Activated T-cell treated with anti-CD3 and anti-CD28 coated beads, Interleukin-2, amount 50 U/mL, for 72 hours (primary cell): ENCODE measurements at regions not wholly inside any gene's neighbourhood (a gene's known extent, or its start where the extent isn't known, plus 50 kb on each side); places are given as distances from the start of the nearest gene placed in this dataset.
"Not testable (repeated sequence)": the region's sequence is repeated elsewhere in the genome, so short reads cannot be mapped to it uniquely, and the experiment has no call there.

Source experiments
- ATAC-seq, 2 donors: fragments of 150-1000 bp; cut with Tn5 transposase; replicated peaks in 1 of 2; 2 replicates each; pipeline ENCODE4 v1.10.0; 2021; ENCODE audit warnings: moderate library complexity in 2 of 2, mild to moderate bottlenecking in 1 of 2
- DNase-seq, 2 donors: peaks; one replicate each; pipeline ENCODE4 v3.0.0; 2021 to 2022; ENCODE audit warnings: mixed read lengths in 1 of 2
- H3K27ac Mint-ChIP-seq: one replicate; pipeline ENCODE4 v1.8.0; 2022; ENCODE audit warnings: mild to moderate bottlenecking, moderate library complexity, mixed read lengths
- H3K27me3 Mint-ChIP-seq: one replicate; pipeline ENCODE4 v1.8.0; 2022; ENCODE audit warnings: low read depth, mixed read lengths
- H3K36me3 Mint-ChIP-seq, 2 donors: one replicate each; pipeline ENCODE4 v1.8.0; 2022; ENCODE audit warnings: mixed read lengths in 2 of 2, mild to moderate bottlenecking in 1 of 2; ENCODE audit not compliant: insufficient read depth in 2 of 2
- H3K4me1 Mint-ChIP-seq: one replicate; pipeline ENCODE4 v1.8.0; 2022; ENCODE audit warnings: low read depth, mixed read lengths
- H3K4me3 Mint-ChIP-seq, 2 donors: one replicate each; pipeline ENCODE4 v1.8.0; 2022; ENCODE audit warnings: mild to moderate bottlenecking in 2 of 2, mixed read lengths in 2 of 2, moderate library complexity in 2 of 2
- H3K9me3 Mint-ChIP-seq, 2 donors: one replicate each; pipeline ENCODE4 v1.8.0; 2022; ENCODE audit warnings: mixed read lengths in 2 of 2

DNA sequence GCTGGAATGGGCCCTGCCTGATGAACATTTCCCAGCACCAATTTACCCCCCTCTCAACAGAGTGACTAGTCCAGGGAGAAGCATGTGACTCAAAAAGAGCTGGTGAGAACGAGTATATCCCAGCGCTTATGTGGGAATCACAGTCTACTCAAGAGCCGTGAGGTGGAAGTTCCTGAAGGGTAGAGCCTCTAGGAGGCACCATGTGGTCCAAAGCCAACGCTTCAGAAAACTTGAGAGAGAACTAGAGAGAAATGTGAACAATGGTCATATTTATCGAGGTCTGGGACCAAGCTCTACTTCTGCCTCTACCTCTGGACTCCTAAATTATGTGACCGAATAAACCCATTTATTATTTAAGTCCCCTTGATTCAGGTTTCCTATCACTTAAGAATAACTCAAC is 111.0 kb upstream of the RAP2B start:
- H3K27me3 Mint-ChIP-seq = no peaks in the 10 kb centered on the region
- H3K36me3 Mint-ChIP-seq = no peaks in the 10 kb centered on the region
- H3K4me1 Mint-ChIP-seq = no peaks in the 10 kb centered on the region
- H3K9me3 Mint-ChIP-seq = no peaks in the 10 kb centered on the region
- H3K27ac Mint-ChIP-seq = no peak overlapping the region
- no peak for ATAC-seq
- H3K4me3 Mint-ChIP-seq = no peak overlapping the region
- no peak for DNase-seq

DNA sequence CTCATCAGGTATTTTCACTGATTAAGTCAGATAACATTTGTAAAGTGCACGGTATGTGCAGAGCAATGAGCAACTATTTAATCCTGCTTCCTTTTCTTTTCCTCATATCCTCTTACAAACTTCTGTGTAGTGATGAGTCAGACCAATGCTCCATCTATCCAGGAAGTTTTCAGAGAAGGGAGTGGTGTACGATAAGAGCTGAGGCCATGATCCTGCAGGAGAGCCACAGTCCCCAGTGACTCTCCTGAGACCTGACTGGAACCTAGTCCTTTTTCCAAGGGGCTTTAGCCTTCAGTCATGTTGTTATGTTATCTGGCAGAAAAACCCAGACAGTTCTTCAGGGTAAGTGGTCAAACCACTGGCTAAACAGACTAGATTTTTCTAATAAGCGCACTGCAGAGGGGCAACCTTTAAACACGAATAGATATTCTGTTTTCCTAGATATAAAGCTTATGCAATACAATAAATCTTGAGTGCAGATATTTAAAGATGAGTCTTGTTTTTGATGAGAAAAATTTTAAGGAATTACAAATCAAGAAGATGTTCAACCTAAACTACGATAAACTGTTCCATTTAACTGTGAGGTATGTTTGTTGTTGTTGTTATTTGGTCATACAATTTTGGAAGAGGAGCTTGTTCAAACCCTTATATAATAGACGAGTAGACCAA is 110.5 kb upstream of the RAP2B start:
- Mint-ChIP-seq H3K27ac (no peak overlapping the region), H3K9me3 (no peaks in the 10 kb centered on the region), H3K4me1 (no peaks in the 10 kb centered on the region), H3K4me3 (no peak overlapping the region), H3K27me3 (no peaks in the 10 kb centered on the region), H3K36me3 (no peaks in the 10 kb centered on the region)
- no peak for DNase-seq
- ATAC-seq = no peak

DNA sequence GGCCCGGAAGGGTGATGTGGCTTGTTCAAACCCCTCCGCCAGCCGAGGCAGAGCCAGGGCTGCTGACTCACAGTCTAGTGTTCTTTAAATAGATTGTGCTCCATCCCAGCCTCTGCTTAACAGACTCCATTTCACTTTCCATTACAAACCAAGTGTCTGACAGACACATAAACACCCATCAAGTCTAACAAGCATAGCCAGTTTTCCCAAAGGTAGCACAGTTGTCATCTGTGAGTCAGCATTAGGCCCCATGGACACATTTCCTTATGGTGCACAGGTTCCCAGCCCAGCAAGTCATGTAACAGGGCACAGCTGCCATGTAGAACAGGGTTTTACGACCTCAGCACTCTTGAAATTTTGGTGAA is 109.9 kb upstream of the RAP2B start:
- no peak for DNase-seq
- Mint-ChIP-seq H3K4me1 (no peaks in the 10 kb centered on the region), H3K27me3 (no peaks in the 10 kb centered on the region), H3K36me3 (no peaks in the 10 kb centered on the region), H3K27ac (no peak overlapping the region), H3K4me3 (no peak overlapping the region), H3K9me3 (no peaks in the 10 kb centered on the region)
- ATAC-seq = no peak

DNA sequence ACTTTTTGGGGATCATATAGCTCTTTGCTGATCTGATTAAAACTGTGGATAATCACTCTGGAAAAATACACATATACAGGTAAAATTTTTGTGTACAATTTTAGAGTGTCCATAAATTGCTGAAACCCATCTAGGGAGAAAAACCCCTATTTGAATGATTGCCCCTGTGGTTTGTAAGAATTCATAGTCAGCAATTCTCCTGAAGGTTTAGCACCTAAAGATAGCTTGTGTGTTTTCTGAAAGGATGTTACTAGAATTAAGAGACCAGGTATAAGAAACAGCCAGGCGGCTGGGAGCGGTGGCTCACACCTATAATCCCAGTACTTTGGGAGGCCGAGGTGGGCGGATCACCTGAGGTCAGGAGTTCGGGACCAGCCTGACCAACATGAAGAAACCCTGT is 106.8 kb upstream of the RAP2B start:
- Mint-ChIP-seq H3K36me3 (no peaks in the 10 kb centered on the region), H3K27ac (no peak overlapping the region), H3K4me1 (no peaks in the 10 kb centered on the region), H3K27me3 (no peaks in the 10 kb centered on the region), H3K4me3 (no peak overlapping the region), H3K9me3 (no peaks in the 10 kb centered on the region)
- DNase-seq = no peak
- no peak for ATAC-seq

DNA sequence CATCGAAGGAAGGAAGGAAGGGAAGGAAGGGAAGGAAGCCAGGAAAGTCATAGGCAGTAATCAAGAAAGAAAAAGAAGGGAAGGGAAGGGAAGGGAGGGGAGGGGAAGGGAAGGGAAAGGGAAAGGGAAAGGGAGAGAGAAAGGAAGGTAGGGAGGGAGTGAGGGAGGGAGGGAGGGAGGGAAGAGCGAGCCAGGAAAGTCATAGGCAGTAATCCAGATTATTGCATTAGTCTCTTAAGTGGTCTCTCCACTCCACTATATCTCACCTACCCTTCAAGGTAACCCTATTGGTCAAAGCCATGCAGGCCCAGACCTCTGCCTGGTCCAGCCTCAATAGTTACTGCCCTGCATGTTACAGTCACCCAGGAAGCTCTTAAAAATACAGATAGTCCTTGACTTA is 106.2 kb upstream of the RAP2B start:
- Mint-ChIP-seq H3K4me3 (no peak overlapping the region), H3K4me1 (no peaks in the 10 kb centered on the region), H3K27me3 (no peaks in the 10 kb centered on the region), H3K36me3 (no peaks in the 10 kb centered on the region), H3K27ac (no peak overlapping the region), H3K9me3 (no peaks in the 10 kb centered on the region)
- ATAC-seq (no peak), DNase-seq (no peak)

DNA sequence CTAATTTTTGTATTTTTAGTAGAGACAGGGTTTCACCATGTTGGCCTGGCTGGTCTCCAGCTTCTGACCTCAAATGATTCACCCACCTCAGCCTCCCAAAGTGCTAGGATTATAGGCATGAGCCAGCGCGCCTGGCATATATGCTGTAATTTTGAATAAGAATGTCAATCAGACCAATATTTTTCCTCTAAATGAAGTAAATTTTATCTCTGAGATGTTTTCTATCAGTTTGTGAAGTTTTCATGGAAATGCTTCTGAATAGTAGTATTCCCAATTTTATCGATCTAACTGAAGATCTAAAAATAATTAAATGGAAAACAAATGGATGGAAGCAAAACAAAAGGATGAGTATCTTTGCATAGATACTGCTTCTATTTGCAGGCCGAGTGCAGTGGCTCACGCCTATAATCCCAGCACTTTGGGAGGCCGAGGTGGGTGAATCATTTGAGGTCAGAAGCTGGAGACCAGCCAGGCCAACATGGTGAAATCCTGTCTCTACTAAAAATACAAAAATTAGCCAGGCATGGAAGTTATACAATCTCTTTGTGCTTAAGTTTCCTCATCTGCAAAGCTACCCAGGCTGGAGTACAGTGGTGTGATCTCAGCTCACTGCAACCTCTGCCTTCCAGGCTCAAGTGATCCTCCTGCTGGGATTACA is 103.9 kb upstream of the RAP2B start:
- not testable (repeated sequence) for H3K36me3 Mint-ChIP-seq, H3K4me1 Mint-ChIP-seq, ATAC-seq, H3K9me3 Mint-ChIP-seq, H3K27me3 Mint-ChIP-seq, DNase-seq, H3K4me3 Mint-ChIP-seq, H3K27ac Mint-ChIP-seq

DNA sequence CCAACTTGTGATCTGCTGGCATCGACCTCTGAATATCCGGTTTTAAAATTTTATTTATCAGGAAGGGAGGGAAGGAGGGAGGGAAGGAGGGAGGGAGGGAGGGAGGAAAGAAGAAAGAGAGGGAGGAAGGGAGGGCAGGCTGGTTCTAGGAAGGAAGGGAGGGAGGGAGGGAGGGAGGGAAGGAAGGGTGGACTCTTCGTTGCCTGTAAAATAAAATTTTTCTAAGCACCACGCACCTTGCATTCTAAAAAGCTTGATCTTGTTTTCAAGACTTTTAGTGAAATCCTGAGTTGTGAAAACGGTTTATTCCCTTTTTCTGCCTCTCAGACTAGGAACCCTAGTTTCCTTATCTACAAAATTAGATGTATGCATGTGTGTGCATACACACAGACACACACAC is 101.7 kb upstream of the RAP2B start:
- DNase-seq = no peak
- Mint-ChIP-seq H3K36me3 (no peaks in the 10 kb centered on the region), H3K27ac (no peak overlapping the region), H3K4me1 (no peaks in the 10 kb centered on the region), H3K9me3 (no peaks in the 10 kb centered on the region), H3K27me3 (no peaks in the 10 kb centered on the region), H3K4me3 (no peak overlapping the region)
- ATAC-seq = no peak

DNA sequence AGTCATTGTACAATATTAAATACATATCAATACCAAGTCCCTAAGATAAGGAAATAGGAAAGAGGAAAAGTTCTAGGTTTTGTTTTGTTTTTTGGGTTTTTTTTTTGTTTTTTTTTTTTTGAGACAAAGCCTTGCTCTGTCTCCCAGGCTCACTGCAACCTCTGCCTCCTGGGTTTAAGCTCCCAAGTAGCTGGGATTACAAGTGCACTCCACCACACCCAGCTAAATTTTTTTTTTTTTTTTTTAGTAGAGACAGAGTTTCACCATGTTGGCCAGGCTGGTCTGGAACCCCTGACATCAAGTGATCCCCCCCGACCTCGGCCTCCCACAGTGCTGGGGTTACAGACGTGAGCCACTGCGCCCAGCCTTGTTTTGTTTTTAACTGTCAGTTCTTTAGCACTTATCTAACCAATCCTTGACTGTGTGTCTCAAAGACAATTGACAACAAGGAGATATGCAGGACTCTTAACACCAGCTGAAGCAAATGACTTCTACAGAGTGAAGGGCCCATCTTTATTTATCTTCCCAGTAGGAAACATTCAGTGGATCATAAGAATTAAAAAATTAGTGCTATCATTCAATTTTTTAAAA is 100.0 kb upstream of the RAP2B start:
- Mint-ChIP-seq H3K9me3 (no peaks in the 10 kb centered on the region), H3K4me1 (no peaks in the 10 kb centered on the region), H3K27me3 (no peaks in the 10 kb centered on the region), H3K36me3 (no peaks in the 10 kb centered on the region), H3K27ac (no peak overlapping the region), H3K4me3 (no peak overlapping the region)
- ATAC-seq (no peak), DNase-seq (no peak)

DNA sequence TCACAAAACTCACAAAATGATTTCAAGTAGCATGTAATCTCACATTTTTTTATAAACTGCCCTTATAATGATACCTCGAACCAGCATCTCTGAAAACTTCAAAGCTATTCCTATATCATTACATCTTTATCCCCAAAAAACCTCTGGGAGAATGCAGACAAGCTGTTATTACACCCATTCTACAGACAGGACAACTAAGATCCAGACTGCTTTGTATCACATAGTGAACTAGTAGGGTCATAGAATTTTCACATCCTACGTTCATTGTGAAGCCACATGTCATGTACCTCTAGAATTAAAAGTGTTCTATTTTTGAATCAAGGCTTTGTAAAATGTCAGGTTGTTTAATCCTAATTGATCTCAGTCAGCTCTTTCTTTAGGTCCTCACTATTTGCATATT is 98.7 kb upstream of the RAP2B start:
- no peak for ATAC-seq
- no peaks in the 10 kb centered on the region for H3K4me1 Mint-ChIP-seq
- H3K4me3 Mint-ChIP-seq = no peak overlapping the region
- H3K9me3 Mint-ChIP-seq = no peaks in the 10 kb centered on the region
- no peak overlapping the region for H3K27ac Mint-ChIP-seq
- H3K36me3 Mint-ChIP-seq = no peaks in the 10 kb centered on the region
- DNase-seq = no peak
- H3K27me3 Mint-ChIP-seq = no peaks in the 10 kb centered on the region

DNA sequence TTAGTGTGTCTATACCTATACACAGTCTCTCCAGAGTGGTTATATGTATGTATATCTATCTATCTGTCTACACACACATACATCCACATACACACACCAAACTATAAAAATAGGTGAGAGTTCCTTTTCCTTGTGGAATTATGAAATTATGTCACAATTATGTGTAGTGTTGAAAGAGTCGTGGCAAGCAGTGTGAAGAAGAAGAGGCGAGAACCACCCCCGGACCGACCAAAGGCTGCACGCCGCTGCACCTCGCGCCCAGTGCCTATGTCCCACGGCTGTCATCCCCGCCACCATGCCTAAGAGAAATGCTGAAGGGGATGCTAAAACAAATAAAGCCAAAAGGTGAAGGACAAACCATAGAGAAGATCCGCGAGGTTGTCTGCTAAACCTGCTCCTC is 95.0 kb upstream of the RAP2B start:
- Mint-ChIP-seq H3K4me3 (no peak overlapping the region), H3K9me3 (no peaks in the 10 kb centered on the region), H3K4me1 (no peaks in the 10 kb centered on the region), H3K27me3 (no peaks in the 10 kb centered on the region), H3K36me3 (no peaks in the 10 kb centered on the region), H3K27ac (no peak overlapping the region)
- no peak for ATAC-seq
- no peak for DNase-seq

DNA sequence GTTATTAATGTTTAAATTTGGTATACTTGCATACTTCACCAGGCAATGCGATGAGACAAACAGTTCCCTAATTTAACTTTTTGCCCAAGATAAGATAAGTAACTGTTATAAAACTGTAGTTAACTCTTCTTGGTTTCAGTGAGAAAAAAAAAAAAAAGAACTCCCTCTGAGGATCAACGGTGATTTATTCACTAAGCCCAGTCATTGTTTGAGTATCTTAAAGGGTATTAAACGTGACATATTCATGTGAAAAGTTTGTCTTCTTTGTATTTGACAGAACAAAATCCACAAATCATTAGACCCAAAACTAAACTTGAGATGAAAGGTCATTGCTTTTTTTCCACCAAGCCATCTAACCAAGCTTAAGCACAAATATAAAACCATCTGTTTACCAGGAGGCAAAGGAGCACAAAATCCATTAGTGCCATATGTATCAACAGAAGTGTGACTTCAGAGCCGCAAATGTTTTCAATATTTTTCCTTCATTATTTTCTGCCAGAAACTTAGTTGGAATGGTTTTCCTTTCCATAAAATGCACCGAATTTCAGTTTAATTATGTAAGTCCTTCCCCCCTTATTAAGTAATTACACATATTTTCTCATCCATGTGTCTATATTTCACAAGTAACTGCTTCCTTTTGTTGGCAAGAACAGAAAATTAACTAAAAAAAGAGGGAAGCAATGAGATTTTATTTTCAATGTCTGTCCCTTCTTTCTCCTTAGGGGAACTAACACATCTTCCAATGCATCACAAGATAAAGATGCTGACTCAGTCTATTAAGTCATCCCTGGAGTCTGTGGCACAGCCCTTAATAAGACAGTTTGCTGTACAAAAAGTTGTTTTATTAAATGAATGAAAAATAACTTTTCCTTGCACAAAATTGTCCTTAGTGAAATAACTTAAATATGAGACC is 92.2 kb upstream of the RAP2B start:
- ATAC-seq (no peak), DNase-seq (no peak)
- H3K4me3 Mint-ChIP-seq = no peak overlapping the region
- H3K27ac Mint-ChIP-seq = no peak overlapping the region
- no peaks in the 10 kb centered on the region for H3K4me1 Mint-ChIP-seq
- no peaks in the 10 kb centered on the region for H3K27me3 Mint-ChIP-seq
- H3K36me3 Mint-ChIP-seq = no peaks in the 10 kb centered on the region
- no peaks in the 10 kb centered on the region for H3K9me3 Mint-ChIP-seq

DNA sequence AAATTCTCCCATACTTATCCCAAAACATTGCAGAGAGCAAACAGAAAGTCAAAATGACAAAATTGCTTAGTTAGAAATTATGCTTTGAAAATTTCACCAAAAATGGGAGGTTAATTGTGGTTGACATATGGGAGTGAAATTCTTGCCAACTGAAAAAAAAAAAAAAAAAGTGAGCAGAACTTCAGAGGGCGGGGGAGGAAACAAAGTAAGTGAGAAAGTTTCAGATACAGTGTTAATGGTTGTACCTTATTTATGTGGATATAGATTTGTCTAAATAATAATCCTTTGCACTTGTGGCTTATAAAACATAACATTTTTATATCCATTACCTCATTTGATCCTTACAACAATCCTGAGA is 91.5 kb upstream of the RAP2B start:
- no peaks in the 10 kb centered on the region for H3K4me1 Mint-ChIP-seq
- DNase-seq = no peak
- H3K27me3 Mint-ChIP-seq = no peaks in the 10 kb centered on the region
- no peak for ATAC-seq
- H3K4me3 Mint-ChIP-seq = no peak overlapping the region
- no peaks in the 10 kb centered on the region for H3K36me3 Mint-ChIP-seq
- no peaks in the 10 kb centered on the region for H3K9me3 Mint-ChIP-seq
- H3K27ac Mint-ChIP-seq = no peak overlapping the region

DNA sequence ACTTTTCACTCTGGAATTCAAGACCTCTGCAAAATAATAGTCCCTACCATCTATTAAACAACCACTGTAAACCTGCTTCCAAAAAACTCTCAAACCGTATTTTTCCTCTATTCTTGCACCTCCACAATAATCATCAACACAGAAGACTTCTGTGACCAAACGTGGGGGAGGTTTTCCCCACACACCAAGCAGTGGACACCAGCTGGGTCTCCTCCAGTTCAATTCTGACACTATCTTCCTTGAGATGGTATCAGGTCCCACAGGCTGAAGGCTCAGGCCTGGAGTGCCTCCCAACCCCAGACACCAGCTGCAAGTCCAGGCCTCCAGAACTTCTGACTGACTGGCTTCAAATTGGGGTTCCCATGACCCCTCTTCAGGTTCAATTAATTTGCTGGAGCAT is 89.6 kb upstream of the RAP2B start:
- no peak overlapping the region for H3K27ac Mint-ChIP-seq
- no peaks in the 10 kb centered on the region for H3K27me3 Mint-ChIP-seq
- DNase-seq (no peak), ATAC-seq (no peak)
- no peaks in the 10 kb centered on the region for H3K9me3 Mint-ChIP-seq
- H3K36me3 Mint-ChIP-seq = no peaks in the 10 kb centered on the region
- no peak overlapping the region for H3K4me3 Mint-ChIP-seq
- H3K4me1 Mint-ChIP-seq = no peaks in the 10 kb centered on the region
